T-helper 2 cell treated with Interferon-gamma antibody and Interleukin-4, amounts not matched to agents 100 ng/mL and 5 ng/mL, for 36 hours (primary cell): ENCODE measurements at regions not wholly inside any gene's neighbourhood (a gene's known extent, or its start where the extent isn't known, plus 50 kb on each side); places are given as distances from the start of the nearest gene placed in this dataset.

Experiments used
- intact Hi-C: fragments of 100-400 bp; cut with micrococcal nuclease; formaldehyde crosslinking; loops from one replicate; pipeline ENCODE4 v1.15.1; 2023

GRCh38 chr12:78767264-78767981 lies 97.2 kb upstream of the SYT1 start:
- intact Hi-C loops, result no loop called here

- intact Hi-C loops, result no loop called here
These were observed 86.2 kb upstream of the SYT1 start for GRCh38 chr12:78778339-78778738.

DNA sequence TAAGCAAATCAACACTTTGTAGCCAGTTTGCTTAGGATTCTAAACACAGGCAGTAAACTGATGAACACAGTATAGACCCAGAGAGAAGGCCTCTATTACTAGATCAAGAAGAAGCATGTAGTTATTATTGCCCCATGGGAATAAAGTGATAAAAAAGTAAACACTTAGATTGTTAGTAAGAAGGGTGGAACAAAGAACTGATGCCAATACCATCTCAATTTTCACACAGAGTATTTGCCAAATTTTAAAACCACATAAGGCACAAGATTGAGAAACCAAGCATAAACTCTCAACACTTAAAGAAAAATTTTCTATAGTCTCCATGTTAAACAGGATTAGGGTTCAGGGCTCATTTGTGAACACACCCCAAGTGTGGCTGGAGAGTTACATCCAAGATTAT lies 77.0 kb upstream of the SYT1 start:
- intact Hi-C loops, result no loop called here

- intact Hi-C loops, result no loop called here
These were observed 74.4 kb upstream of the SYT1 start for GRCh38 chr12:78790148-78790547.

DNA sequence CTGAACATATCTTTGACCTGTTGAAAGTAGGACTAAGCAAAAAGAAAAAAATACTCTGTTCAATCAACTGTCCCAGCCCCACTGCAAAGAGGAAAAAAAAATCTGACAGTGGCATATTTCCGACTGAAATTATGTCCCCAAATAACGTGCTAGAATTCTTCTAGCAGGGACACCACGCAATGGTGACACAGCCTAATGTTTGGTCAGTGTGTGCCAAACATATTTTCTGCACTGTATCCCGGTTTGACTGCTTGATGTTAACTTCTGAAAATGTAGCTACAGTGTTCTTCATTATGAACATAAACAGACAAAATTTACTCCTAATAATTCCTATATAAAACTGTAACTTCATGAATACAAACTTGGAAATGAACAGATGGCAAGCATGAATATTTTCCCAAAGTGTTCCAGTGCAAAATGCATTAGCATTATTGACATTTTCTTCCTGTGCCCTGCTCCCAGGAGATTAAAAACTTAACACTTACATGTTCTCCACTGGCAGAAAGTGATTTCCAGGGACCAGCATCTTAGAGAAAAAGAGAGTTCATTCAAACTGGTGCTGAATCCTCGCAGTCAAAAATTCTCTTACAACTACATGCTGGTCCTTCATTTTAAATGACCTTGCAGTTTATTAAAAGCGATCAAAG lies 72.4 kb upstream of the SYT1 start:
- intact Hi-C loops, result no loop called here

DNA sequence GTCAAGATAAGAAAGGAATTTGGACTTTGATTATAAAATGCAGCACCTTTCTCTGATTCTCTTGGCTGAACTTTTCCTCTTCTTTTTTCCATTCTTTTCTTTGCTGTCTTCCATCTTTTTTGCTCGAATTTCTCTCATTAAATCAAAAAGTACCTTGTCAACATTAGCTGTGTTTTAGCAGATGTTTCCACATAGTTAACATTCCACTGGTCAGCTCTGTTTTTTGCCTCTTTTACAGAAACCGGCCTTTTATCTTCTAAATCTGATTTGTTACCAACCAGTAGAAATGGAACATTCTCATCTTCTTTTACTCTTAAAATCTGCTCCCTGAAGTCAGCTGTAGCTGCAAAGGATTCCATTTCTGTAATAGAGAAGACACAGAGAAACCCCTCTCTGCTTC lies 71.1 kb upstream of the SYT1 start:
- intact Hi-C loops, result no loop called here

DNA sequence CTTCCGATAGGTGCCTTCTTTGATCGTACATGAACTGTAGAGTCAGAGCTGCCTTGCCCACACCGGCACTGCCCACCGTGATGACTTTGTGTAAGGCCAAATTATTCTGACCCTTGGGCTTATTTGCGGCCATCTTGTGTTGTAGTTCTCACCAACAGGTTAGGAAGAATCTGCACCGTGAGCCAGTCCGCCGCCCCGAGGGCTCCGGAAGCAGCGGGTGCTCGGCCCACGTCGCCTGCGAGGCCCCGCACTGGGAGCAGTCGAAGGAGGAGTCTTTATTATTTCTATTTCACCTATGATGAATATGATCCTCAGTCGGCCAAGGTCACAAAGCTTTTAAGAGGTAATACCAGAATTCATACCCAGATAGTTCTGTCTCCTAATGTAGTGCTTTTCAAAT lies 70.6 kb upstream of the SYT1 start:
- intact Hi-C loops, result no loop called here

DNA sequence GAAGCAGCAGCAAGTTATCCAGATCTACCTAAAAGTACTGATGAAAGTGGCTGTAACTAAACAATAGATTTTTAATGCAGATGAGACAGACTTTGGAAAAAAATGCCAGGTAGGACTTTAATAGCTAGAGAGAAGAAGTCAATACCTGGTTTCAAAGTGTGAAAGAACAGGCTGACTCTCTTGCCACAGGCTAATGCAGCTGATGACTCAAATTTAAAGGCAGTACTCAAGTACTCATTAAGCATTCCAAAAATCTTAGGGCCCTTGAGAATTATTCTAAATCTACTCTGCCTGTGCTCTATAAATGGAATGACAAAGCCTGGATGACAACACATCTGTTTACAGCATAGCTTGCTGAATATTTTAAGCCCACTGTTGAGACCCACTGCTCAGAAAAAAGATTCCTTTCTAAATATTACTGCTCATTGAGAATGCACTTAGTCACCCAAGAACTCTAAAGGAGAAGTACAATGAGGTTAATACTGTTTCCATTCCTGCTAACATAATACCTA lies 68.6 kb upstream of the SYT1 start:
- intact Hi-C loops, result no loop called here

GRCh38 chr12:78797196-78797931 lies 67.2 kb upstream of the SYT1 start:
- intact Hi-C loops, result no loop called here

GRCh38 chr12:78799649-78800048 lies 64.9 kb upstream of the SYT1 start:
- intact Hi-C loops, result no loop called here

DNA sequence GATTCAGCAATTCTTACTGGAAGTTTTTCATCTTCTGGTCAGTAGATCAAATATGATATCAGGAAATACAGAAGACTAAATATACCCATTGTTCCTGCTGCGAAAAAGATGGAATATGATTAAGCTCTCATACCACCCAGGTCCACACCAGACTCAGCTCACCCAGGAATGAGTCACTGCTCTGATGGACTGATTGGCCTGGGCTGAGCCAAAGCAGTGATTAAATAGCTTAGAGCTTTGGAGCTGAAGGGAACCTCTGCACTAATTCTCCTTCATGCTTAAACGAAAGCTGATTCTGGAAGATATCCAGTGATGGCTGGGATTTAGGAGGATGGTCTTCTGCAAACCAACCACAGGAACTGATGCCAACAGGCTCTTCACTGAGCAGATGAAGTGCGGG lies 62.0 kb upstream of the SYT1 start:
- intact Hi-C loops, result no loop called here

DNA sequence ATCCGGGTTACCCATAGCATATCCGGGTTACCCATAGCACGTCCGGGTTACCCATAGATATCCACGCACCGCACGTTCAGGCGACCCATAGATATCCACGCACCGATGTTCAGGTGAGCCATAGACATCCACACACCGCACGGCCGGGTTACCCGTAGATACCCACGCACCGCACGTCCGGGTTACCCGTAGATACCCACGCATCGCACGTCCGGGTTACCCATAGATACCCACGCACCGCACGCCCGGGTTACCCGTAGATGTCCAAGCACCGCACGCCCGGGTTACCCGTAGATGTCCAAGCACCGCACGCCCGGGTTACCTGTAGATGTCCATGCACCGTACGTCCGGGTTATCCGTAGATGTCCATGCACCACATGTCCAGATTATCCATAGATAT lies 60.3 kb upstream of the SYT1 start:
- intact Hi-C loops, result no loop called here
